ENCODE measurements at regions not wholly inside any gene's neighbourhood (a gene's known extent, or its start where the extent isn't known, plus 50 kb on each side); places are given as distances from the start of the nearest gene placed in this dataset.
"Not testable (repeated sequence)": the region's sequence is repeated elsewhere in the genome, so short reads cannot be mapped to it uniquely, and the experiment has no call there.

- no peaks in the 10 kb centered on the region for H3K27me3 ChIP-seq
- no peak overlapping the region for H3K27ac ChIP-seq
- no peaks in the 10 kb centered on the region for H3K36me3 ChIP-seq
- DNase-seq (ENCODE audit: low spot score in 2 of 2), result no peak
- TF ChIP-seq CTCF (IDR thresholded peaks at IDR 0.05), result no peak
- WGBS, 2 donors, result 70 to 75% methylated on average over 2 of the region's 2 CpGs
- no peak overlapping the region for H3K4me3 ChIP-seq
- no peaks in the 10 kb centered on the region for H3K9me3 ChIP-seq
- H3K4me1 ChIP-seq, result no peaks in the 10 kb centered on the region
Observed at GRCh38 chr4:141467225-141467624, 169.2 kb upstream of the IL15 start.

- no peak for DNase-seq (ENCODE audit: low spot score in 2 of 2)
- Histone ChIP-seq H3K4me3 (no peak overlapping the region), H3K9me3 (no peaks in the 10 kb centered on the region), H3K27ac (no peak overlapping the region), H3K4me1 (peaks cover 0 to 4% (median 0%) of the 10 kb centered on the region in 4 donors), H3K27me3 (no peaks in the 10 kb centered on the region), H3K36me3 (no peaks in the 10 kb centered on the region)
- no peak for TF ChIP-seq POLR2A (IDR thresholded peaks at IDR 0.05)
- no peak for TF ChIP-seq CTCF (IDR thresholded peaks at IDR 0.05)
- TF ChIP-seq EP300 (IDR thresholded peaks at IDR 0.05), result no peak
- 76 to 81% methylated on average over 1 of the region's 1 CpG for WGBS, 2 donors
Observed at GRCh38 chr4:141469392-141469791, 167.0 kb upstream of the IL15 start.

GRCh38 chr4:141473026-141473540 is 163.3 kb upstream of the IL15 start:
- no peaks in the 10 kb centered on the region for H3K27me3 ChIP-seq
- no peak overlapping the region for H3K27ac ChIP-seq
- TF ChIP-seq POLR2A (IDR thresholded peaks at IDR 0.05) (no peak), EP300 (IDR thresholded peaks at IDR 0.05) (no peak), CTCF (IDR thresholded peaks at IDR 0.05) (no peak)
- no peaks in the 10 kb centered on the region for H3K36me3 ChIP-seq
- DNase-seq (ENCODE audit: low spot score in 2 of 2), result no peak
- no peaks in the 10 kb centered on the region for H3K9me3 ChIP-seq
- H3K4me1 ChIP-seq, result peaks cover 0 to 10% (median 0%) of the 10 kb centered on the region in 4 donors
- no peak overlapping the region for H3K4me3 ChIP-seq

- no peak for DNase-seq (ENCODE audit: low spot score in 2 of 2)
- H3K27ac ChIP-seq, result no peak overlapping the region
- H3K27me3 ChIP-seq, result no peaks in the 10 kb centered on the region
- H3K4me1 ChIP-seq, result peaks cover 0 to 10% (median 0%) of the 10 kb centered on the region in 4 donors
- TF ChIP-seq POLR2A (IDR thresholded peaks at IDR 0.05) (no peak), CTCF (IDR thresholded peaks at IDR 0.05) (no peak), EP300 (IDR thresholded peaks at IDR 0.05) (no peak)
- no peak overlapping the region for H3K4me3 ChIP-seq
- H3K36me3 ChIP-seq, result no peaks in the 10 kb centered on the region
- H3K9me3 ChIP-seq, result no peaks in the 10 kb centered on the region
Observed at GRCh38 chr4:141473952-141474351, 162.4 kb upstream of the IL15 start.

GRCh38 chr4:141480950-141481349 is 155.4 kb upstream of the IL15 start:
- no peaks in the 10 kb centered on the region for H3K4me1 ChIP-seq

GRCh38 chr4:141484298-141484697 is 152.1 kb upstream of the IL15 start:
- H3K4me1 ChIP-seq; H3K27ac ChIP-seq; H3K36me3 ChIP-seq; H3K4me3 ChIP-seq; DNase-seq (ENCODE audit: low spot score in 2 of 2); H3K27me3 ChIP-seq: not testable (repeated sequence)
- peaks cover 0 to 27% (median 10%) of the 10 kb centered on the region in 4 donors for H3K9me3 ChIP-seq
- 94 to 96% methylated on average over 12 of the region's 12 CpGs for WGBS, 2 donors

More at GRCh38 chr4:141480950-141481349, 155.4 kb upstream of the IL15 start:
- H3K27ac ChIP-seq, result no peak overlapping the region
- DNase-seq (ENCODE audit: low spot score in 2 of 2), result no peak
- TF ChIP-seq EP300 (IDR thresholded peaks at IDR 0.05), result no peak
- TF ChIP-seq POLR2A (IDR thresholded peaks at IDR 0.05), result no peak
- no peak for TF ChIP-seq CTCF (IDR thresholded peaks at IDR 0.05)
- H3K36me3 ChIP-seq, result no peaks in the 10 kb centered on the region
- H3K4me3 ChIP-seq, result no peak overlapping the region
- no peaks in the 10 kb centered on the region for H3K27me3 ChIP-seq
- peaks cover 0 to 27% (median 10%) of the 10 kb centered on the region in 4 donors for H3K9me3 ChIP-seq

All from tibial nerve (tissue), 4 donors.